Activated CD4-positive, alpha-beta T cell treated with anti-CD3 and anti-CD28 coated beads, Interleukin-2, amount 10 ng/mL, durations not matched to agents 24 days and 14 days (primary cell): ENCODE measurements at regions not wholly inside any gene's neighbourhood (a gene's known extent, or its start where the extent isn't known, plus 50 kb on each side); places are given as distances from the start of the nearest gene placed in this dataset.
"Not testable (repeated sequence)": the region's sequence is repeated elsewhere in the genome, so short reads cannot be mapped to it uniquely, and the experiment has no call there.

ENCODE experiments used
- DNase-seq: peaks from one replicate; pipeline ENCODE4 v3.0.0; 2022
- H3K27ac Mint-ChIP-seq: one replicate; pipeline ENCODE4 v1.8.0; 2022; ENCODE audit warnings: mild to moderate bottlenecking, mixed read lengths
- H3K27me3 Mint-ChIP-seq: one replicate; pipeline ENCODE4 v1.8.0; 2022; ENCODE audit warnings: mixed read lengths
- H3K36me3 Mint-ChIP-seq: one replicate; pipeline ENCODE4 v1.8.0; 2022; ENCODE audit warnings: low read depth, mild to moderate bottlenecking, mixed read lengths
- H3K4me1 Mint-ChIP-seq: one replicate; pipeline ENCODE4 v1.8.0; 2021; ENCODE audit warnings: mixed read lengths
- H3K4me3 Mint-ChIP-seq: one replicate; pipeline ENCODE4 v1.8.0; 2022; ENCODE audit warnings: mild to moderate bottlenecking, moderate library complexity, mixed read lengths
- H3K9me3 Mint-ChIP-seq: one replicate; pipeline ENCODE4 v1.8.0; 2021; ENCODE audit warnings: mixed read lengths
- intact Hi-C: fragments of 100-400 bp; cut with micrococcal nuclease; formaldehyde crosslinking; loops from one replicate; pipeline ENCODE4 v1.15.1; 2023

DNA sequence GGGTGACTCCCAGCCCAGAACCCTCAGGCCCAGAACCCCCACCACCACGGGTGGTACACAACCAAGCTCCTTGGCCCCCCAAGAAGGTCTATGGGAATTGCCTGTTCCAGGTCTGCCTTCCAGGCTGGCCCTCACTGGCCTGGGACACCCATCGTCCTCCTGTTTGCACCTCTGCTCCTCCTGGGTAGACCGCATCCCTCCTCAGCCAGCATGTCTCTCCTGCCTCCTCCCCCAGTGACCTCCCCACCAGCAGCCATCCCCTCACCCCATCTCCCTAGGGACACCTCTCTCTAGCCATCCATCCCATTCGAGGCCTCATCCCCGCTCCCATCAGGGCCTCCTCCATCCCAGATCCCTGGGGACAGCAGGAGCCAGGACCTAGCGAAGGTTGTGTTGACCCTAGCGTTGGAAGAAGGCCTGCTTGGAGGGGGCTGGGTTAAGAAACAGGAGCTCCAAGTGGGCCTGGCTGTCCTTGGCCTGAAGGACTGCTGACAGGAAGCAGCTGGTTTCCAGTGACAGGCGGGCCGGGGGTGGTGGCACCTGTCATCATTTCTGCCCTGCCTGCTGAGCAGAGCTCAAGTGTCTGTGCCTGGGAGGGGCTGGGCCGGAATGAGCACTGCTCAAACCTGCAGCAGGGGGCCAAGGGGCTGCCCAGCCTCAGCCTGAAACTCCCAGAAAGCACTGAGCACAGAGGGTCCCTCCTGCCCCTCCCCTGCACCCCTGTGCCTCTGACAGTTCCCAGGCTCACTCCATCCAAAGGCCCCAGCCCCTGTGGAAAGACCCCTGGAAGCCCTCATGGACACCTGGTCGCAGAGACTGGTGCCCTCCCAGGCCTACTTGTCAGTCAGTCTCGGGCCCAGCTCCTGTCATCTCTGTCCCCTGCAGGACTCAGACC is 96.0 kb upstream of the OTOS start:
- H3K9me3 Mint-ChIP-seq, result no peaks in the 10 kb centered on the region
- peaks cover 10% of the 10 kb centered on the region for H3K27me3 Mint-ChIP-seq
- H3K36me3 Mint-ChIP-seq, result no peaks in the 10 kb centered on the region
- DNase-seq, result no peak
- intact Hi-C loops, result no loop called here
- no peak overlapping the region for H3K4me3 Mint-ChIP-seq
- H3K27ac Mint-ChIP-seq, result no peak overlapping the region
- H3K4me1 Mint-ChIP-seq, result no peaks in the 10 kb centered on the region

GRCh38 chr2:240237609-240238174 is 97.2 kb upstream of the OTOS start:
- Mint-ChIP-seq H3K4me3 (no peak overlapping the region), H3K27me3 (peaks cover 10% of the 10 kb centered on the region), H3K27ac (no peak overlapping the region), H3K9me3 (no peaks in the 10 kb centered on the region), H3K4me1 (no peaks in the 10 kb centered on the region), H3K36me3 (no peaks in the 10 kb centered on the region)
- DNase-seq, result no peak
- intact Hi-C loops, result no loop called here

- DNase-seq, result no peak
- intact Hi-C loops, result no loop called here
- no peaks in the 10 kb centered on the region for H3K36me3 Mint-ChIP-seq
Measured at GRCh38 chr2:240238201-240238600, 97.7 kb upstream of the OTOS start.

GRCh38 chr2:240238786-240239185 is 98.3 kb upstream of the OTOS start:
- Mint-ChIP-seq H3K27me3 (peaks cover 10% of the 10 kb centered on the region), H3K4me1 (no peaks in the 10 kb centered on the region), H3K9me3 (no peaks in the 10 kb centered on the region), H3K36me3 (no peaks in the 10 kb centered on the region), H3K27ac (no peak overlapping the region), H3K4me3 (no peak overlapping the region)
- DNase-seq, result no peak
- intact Hi-C loops, result no loop called here

More at GRCh38 chr2:240238201-240238600, 97.7 kb upstream of the OTOS start:
- Mint-ChIP-seq H3K4me3 (no peak overlapping the region), H3K27ac (no peak overlapping the region), H3K27me3 (peaks cover 10% of the 10 kb centered on the region), H3K9me3 (no peaks in the 10 kb centered on the region), H3K4me1 (no peaks in the 10 kb centered on the region)

DNA sequence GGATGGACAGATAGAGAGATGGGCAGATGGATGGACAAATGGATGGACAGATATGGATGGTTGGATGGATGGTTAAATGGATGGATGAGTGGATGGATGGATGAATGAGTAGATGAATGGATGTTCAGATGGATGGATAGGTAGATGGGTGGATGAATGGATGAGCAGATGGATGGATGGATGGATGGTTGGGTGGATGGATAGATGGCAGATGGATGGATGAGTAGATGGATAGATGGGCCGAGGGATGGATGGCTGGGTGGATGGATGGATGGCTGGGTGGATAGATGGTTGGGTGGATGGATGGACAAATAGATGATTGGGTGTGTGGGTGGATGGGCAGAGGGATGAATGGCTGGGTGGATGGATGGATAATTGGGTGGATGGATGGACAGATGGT is 98.9 kb upstream of the OTOS start:
- Mint-ChIP-seq H3K27ac (no peak overlapping the region), H3K4me3 (no peak overlapping the region), H3K36me3 (no peaks in the 10 kb centered on the region), H3K9me3 (no peaks in the 10 kb centered on the region), H3K4me1 (no peaks in the 10 kb centered on the region), H3K27me3 (peaks cover 12% of the 10 kb centered on the region)
- DNase-seq, result no peak
- intact Hi-C loops, result no loop called here

GRCh38 chr2:240240017-240240734 is 99.7 kb upstream of the OTOS start:
- Mint-ChIP-seq H3K9me3 (no peaks in the 10 kb centered on the region), H3K36me3 (no peaks in the 10 kb centered on the region), H3K4me3 (no peak overlapping the region), H3K27me3 (peaks cover 12% of the 10 kb centered on the region), H3K27ac (no peak overlapping the region), H3K4me1 (no peaks in the 10 kb centered on the region)
- intact Hi-C loops, result no loop called here
- DNase-seq, result no peak

- intact Hi-C loops, result no loop called here
- DNase-seq, result no peak
- H3K36me3 Mint-ChIP-seq, result no peaks in the 10 kb centered on the region
- peaks cover 12% of the 10 kb centered on the region for H3K27me3 Mint-ChIP-seq
- no peak overlapping the region for H3K4me3 Mint-ChIP-seq
- H3K27ac Mint-ChIP-seq, result no peak overlapping the region
- no peaks in the 10 kb centered on the region for H3K9me3 Mint-ChIP-seq
- no peaks in the 10 kb centered on the region for H3K4me1 Mint-ChIP-seq
Measured at GRCh38 chr2:240240781-240241180, 100.3 kb upstream of the OTOS start.

DNA sequence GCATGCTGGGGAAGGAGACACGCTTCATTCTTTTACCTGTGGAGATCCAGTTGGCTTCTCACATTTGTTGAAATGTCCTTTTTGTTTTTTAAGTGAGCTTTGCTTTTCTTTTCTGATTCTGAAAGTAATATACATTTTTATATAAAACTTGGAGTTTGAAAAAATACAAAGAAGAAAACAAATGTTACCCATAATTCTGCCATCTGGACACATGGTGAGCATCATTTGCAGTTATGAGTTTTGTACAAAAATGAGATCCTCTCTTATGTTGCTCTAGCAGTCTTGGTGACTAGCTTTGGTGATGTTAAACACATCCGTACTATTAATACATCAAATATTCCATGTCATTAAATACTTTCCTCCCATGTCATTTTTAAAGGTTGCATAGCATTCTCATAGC is 101.1 kb upstream of the OTOS start:
- intact Hi-C loops, result no loop called here
- DNase-seq, result no peak
- no peak overlapping the region for H3K4me3 Mint-ChIP-seq
- no peak overlapping the region for H3K27ac Mint-ChIP-seq
- H3K4me1 Mint-ChIP-seq, result no peaks in the 10 kb centered on the region
- peaks cover 12% of the 10 kb centered on the region for H3K27me3 Mint-ChIP-seq
- H3K9me3 Mint-ChIP-seq, result no peaks in the 10 kb centered on the region
- no peaks in the 10 kb centered on the region for H3K36me3 Mint-ChIP-seq

- H3K9me3 Mint-ChIP-seq, H3K27ac Mint-ChIP-seq, DNase-seq, H3K36me3 Mint-ChIP-seq, H3K4me1 Mint-ChIP-seq, intact Hi-C loops, H3K4me3 Mint-ChIP-seq: not testable (repeated sequence)
- H3K27me3 Mint-ChIP-seq, result peaks cover 12% of the 10 kb centered on the region
Measured at GRCh38 chr2:240243049-240243448, 102.6 kb upstream of the OTOS start.

DNA sequence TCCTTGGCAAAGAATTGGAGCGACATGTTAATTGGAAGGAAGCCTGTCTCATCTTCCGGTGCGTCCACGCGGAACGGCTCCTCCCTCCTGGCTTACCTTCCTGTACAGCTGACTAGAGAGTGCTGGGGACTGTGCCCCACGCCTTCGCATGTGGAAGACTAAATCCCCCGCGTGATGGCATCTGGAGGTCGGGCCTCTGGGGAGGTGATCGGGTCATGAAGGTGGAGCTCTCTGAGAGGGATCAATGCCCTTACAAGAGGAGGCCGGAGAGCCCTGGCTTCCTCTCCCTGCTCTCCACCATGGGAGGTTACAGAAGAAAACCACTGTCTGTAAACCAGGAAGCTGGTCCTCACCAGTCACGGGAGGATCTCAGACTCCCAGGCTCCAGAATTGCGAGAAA is 104.1 kb upstream of the OTOS start:
- Mint-ChIP-seq H3K9me3 (no peaks in the 10 kb centered on the region), H3K36me3 (no peaks in the 10 kb centered on the region), H3K4me1 (no peaks in the 10 kb centered on the region), H3K27ac (no peak overlapping the region), H3K4me3 (no peak overlapping the region), H3K27me3 (peaks cover 7% of the 10 kb centered on the region)
- peak; percentile 42 for DNase-seq
- intact Hi-C loops, result no loop called here

GRCh38 chr2:240245184-240245583 is 104.7 kb upstream of the OTOS start:
- DNase-seq, result peak; percentile 9
- Mint-ChIP-seq H3K27ac (no peak overlapping the region), H3K36me3 (no peaks in the 10 kb centered on the region), H3K27me3 (peaks cover 7% of the 10 kb centered on the region), H3K9me3 (no peaks in the 10 kb centered on the region), H3K4me1 (no peaks in the 10 kb centered on the region), H3K4me3 (no peak overlapping the region)
- intact Hi-C loops, result no loop called here

- no peaks in the 10 kb centered on the region for H3K4me1 Mint-ChIP-seq
- peaks cover 7% of the 10 kb centered on the region for H3K27me3 Mint-ChIP-seq
- H3K9me3 Mint-ChIP-seq, result no peaks in the 10 kb centered on the region
- intact Hi-C loops, result no loop called here
- H3K4me3 Mint-ChIP-seq, result no peak overlapping the region
- DNase-seq, result peak; percentile 34
- no peaks in the 10 kb centered on the region for H3K36me3 Mint-ChIP-seq
- H3K27ac Mint-ChIP-seq, result no peak overlapping the region
Measured at GRCh38 chr2:240245706-240246105, 105.2 kb upstream of the OTOS start.

GRCh38 chr2:240246173-240246820 is 105.8 kb upstream of the OTOS start:
- H3K4me1 Mint-ChIP-seq, result no peaks in the 10 kb centered on the region
- DNase-seq, result peak; percentile 26

More at GRCh38 chr2:240246173-240246820, 105.8 kb upstream of the OTOS start:
- H3K4me3 Mint-ChIP-seq, result no peak overlapping the region
- intact Hi-C loops, result no loop called here
- no peak overlapping the region for H3K27ac Mint-ChIP-seq
- no peaks in the 10 kb centered on the region for H3K36me3 Mint-ChIP-seq
- no peaks in the 10 kb centered on the region for H3K9me3 Mint-ChIP-seq
- peaks cover 4% of the 10 kb centered on the region for H3K27me3 Mint-ChIP-seq
